ENCODE measurements at regions not wholly inside any gene's neighbourhood (a gene's known extent, or its start where the extent isn't known, plus 50 kb on each side); places are given as distances from the start of the nearest gene placed in this dataset.

GRCh38 chr10:28425422-28425821 lies 107.5 kb upstream of the WAC start:
- TF ChIP-seq, protein P1, sequence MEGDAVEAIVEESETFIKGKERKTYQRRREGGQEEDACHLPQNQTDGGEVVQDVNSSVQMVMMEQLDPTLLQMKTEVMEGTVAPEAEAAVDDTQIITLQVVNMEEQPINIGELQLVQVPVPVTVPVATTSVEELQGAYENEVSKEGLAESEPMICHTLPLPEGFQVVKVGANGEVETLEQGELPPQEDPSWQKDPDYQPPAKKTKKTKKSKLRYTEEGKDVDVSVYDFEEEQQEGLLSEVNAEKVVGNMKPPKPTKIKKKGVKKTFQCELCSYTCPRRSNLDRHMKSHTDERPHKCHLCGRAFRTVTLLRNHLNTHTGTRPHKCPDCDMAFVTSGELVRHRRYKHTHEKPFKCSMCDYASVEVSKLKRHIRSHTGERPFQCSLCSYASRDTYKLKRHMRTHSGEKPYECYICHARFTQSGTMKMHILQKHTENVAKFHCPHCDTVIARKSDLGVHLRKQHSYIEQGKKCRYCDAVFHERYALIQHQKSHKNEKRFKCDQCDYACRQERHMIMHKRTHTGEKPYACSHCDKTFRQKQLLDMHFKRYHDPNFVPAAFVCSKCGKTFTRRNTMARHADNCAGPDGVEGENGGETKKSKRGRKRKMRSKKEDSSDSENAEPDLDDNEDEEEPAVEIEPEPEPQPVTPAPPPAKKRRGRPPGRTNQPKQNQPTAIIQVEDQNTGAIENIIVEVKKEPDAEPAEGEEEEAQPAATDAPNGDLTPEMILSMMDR (IDR thresholded peaks at IDR 0.05; ENCODE audit: low read length), result no peak
- no peak for TF ChIP-seq EZH2 (optimal IDR thresholded peaks at IDR 0.05; ENCODE audit: low read depth, low read length)
